ENCODE measurements at regions not wholly inside any gene's neighbourhood (a gene's known extent, or its start where the extent isn't known, plus 50 kb on each side); places are given as distances from the start of the nearest gene placed in this dataset.

DNA sequence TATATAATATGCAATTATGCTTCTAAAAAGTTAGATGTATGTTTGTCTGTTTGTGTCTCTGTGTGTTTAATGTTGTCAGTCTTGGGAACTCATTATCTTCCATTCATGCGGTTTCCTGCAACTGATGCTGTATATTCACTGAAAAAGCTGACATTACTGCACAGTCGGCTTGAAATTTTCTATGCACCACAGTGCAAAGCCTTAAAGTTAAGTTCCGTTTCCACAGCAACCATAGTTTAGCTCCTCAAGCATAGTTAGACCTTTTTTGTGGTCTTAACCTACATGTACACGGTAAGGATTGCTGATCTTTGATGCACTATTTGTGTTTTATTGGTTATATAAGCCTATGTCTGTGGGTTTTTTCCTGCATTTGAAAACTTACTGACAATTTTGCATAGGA, 309.4 kb downstream of the KCNC2 start:
- DNase-seq (ENCODE audit: low spot score) (no peak), FAIRE-seq (no peak)

DNA sequence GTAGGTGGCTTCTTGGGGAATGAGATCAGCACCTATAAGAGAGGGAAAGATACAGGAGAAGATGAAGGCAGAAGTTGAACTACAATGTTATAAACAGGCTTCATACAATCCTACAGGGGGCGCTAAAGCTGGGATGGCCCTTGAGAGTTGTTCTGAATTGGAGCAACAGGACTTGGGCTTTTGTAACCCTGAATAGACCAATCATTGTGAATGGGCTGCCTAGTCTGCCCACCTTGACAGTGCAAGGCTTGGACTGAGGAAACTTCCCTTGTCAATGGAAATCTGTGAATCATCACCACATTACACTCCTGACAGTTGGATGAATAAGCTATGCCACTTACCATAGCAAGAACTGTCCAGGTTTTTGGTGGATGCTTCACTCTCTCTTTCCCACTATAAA, 306.1 kb downstream of the KCNC2 start:
- DNase-seq (ENCODE audit: low spot score) = peak; percentile 26
- no peak for FAIRE-seq

DNA sequence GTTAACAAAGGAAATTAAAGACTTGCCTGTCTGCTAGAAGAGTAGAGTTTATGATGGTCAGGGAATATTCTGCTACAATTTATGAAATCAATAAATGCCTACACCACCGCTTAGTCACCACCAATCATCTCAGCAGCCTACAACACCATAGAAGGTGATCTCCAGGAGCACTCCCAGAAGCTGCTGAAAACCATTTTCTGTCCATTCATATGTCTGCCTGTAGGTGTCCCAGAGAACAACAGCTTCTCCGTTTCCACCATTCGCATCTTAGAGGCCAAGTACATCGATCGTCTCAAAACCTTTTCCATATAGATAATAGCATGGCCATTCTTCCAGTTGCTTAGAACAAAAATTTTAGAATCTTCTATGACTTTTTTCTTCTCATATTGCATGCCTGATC, 303.4 kb downstream of the KCNC2 start:
- no peak for DNase-seq (ENCODE audit: low spot score)

DNA sequence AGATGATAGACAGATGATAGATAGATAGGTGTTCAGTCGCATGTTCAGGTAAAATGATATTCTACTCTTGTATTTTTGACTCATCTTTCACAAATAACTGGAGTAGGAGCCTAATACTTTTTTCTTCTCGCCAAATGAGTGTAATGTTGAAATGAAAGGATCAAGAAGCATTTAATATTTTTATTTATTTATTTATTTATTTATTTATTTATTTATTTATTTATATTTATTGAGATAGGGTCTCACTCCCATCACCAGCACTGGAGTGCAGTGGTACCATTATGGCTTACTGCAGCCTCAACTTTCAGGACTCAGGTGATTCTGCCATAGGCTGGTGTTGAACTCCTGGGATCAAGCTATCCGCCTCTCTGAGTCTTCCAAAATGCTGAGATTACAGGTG, 298.8 kb downstream of the KCNC2 start:
- FAIRE-seq = no peak
- DNase-seq (ENCODE audit: low spot score) = no peak

More for the DNA sequence above, 303.4 kb downstream of the KCNC2 start:
- FAIRE-seq = no peak

DNA sequence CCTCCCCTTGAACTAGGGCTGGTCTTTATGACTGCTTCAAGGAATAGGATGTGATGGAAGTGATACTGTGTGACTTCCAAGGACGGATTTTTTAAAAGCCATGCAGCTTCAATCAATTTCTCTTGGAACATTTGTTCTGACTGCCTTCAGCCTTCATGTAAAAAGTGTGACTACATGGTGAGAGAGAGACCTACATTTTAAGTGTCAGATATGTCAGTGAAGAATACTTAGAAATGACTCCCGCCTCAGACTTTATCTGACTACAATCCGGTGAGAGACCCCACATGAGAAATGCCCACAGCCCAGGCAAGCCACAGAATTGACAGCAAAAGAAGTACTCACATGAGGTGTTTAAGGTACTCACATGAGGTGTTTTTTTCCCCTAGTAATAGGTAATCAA, 295.3 kb downstream of the KCNC2 start:
- FAIRE-seq (no peak), DNase-seq (ENCODE audit: low spot score) (no peak)

DNA sequence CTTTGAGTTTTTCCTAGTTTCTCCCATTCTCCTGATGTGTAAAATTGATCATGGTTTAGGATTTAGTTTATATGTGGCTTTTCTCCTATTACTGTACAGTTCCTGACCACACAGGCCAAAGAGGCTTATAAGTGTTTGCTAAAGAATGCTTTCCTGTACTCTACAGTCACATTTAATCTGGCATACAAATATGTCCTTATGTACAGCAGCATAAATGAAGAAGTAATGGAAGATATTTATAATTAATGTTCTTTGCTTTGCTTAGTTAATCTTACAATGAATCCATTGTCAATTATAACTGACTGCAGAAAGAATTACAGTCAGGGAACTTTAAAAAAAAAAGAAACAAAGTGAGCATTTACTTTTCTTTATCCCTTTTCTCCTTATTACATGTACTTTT, 293.9 kb downstream of the KCNC2 start:
- FAIRE-seq (no peak), DNase-seq (ENCODE audit: low spot score) (no peak)

DNA sequence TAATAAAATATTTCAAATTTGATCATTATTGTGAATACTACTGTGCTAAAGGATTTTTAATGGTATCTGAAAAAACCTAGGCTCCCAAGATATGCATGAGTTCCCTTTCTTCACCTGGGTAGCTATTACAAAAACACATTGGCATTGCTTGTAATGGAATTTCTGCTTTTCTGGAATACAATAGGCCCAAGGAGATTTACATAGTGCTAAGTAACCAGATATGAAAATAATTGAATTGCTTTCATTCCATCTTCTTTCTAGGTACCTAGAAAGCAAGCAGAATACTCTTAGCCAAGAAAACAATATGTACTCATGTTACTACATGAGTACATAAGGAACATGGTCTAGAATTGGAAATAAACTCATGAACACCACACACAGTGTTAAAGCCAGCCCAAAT, 291.9 kb downstream of the KCNC2 start:
- no peak for DNase-seq (ENCODE audit: low spot score)
- FAIRE-seq = no peak

DNA sequence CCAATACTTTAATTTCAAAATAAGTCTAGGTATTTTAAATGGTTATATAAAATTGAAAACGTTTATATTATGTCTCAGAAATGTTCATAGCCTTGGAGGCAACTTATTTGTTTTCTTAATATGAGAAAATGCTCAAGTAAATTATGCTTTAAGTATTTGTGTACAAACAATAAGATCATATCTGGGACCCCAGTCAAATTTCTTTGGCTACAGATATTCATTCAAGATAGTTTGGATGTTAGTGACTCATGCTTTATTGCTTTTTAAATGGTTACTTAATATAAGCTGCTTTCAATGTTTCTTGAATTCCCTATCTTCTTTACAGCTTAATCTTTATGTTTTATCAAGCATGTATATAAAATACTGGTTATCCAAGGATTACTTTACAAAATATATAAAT, 291.3 kb downstream of the KCNC2 start:
- FAIRE-seq (no peak), DNase-seq (ENCODE audit: low spot score) (no peak)

DNA sequence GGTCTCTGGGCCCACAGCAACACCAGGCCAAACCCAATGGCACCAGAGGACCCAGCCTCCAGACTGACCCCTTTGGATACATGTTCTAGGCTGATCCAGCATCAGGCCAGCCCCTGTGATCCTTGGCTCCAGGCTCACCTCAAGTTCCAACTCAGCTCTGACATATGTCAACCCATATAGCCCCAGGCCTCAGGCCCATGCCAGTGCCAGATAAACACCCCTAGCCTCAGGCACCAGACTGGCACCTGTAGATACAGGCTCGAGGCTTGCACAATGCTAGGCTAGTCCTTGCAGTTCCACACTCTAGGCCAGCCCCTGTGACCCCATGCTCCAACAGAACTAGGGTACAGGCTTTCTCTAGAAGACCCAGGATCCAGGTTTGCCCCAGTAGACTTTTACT, 287.5 kb downstream of the KCNC2 start:
- FAIRE-seq = no peak
- no peak for DNase-seq (ENCODE audit: low spot score)

DNA sequence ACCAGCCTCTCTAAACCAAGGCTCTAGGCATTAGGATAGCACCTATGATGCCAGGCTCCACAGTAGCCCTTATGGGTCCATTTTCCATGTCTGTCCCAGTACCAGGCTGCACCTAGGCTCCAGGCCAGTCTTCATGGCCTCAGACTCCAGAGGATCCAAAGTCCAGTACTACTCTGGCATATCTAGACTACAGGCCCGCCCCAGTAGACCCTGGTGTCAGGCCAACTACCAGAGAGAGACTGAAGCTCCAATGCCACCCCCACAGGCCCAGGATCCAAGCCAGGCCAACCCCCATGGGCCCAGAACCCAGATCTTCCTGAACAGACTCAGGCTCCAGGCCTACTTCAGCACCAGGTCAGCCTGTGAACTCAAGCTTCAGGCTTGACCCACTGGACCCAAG, 287.0 kb downstream of the KCNC2 start:
- no peak for FAIRE-seq
- DNase-seq (ENCODE audit: low spot score) = no peak

DNA sequence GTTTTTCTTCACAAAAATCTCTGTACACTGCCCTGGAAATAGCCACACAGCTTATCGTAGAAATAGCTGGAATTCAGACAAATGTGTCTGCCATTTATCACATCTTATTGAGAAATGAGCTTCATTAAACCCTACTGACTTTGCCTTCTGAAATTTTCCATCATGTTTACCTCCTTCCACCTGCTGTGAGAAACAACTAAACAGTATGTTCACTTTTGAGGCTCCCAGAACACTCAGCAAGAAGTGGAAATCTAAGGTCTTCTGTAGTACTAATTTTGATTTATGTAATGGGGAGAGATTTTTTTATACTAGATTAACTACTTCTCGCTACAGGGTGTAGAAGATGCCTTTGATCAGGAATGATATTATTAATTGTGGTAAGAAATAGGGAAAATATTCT, 268.0 kb downstream of the KCNC2 start:
- DNase-seq (ENCODE audit: low spot score) (no peak), FAIRE-seq (no peak)

DNA sequence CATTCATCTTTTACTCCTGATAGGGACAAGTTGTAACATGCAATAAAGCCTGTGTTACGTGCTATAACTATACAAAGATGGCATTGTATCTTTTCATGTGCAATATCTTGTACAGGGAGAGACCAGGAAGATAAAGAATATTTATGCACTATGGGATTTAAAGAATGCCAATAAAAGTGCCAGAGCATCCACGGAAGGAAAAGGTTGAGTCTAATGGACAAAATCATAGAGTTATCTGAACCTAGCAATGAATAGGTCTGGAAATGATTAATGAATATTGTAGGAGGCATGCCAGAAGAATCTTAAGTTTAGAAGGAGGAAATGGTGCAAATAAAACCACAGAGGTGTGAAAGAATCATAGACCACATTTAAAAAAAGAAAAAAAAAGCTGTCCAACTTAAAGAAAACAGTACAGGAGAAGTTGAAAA, 263.9 kb downstream of the KCNC2 start:
- DNase-seq (ENCODE audit: low spot score) (peak; percentile 70), FAIRE-seq (peak; percentile 97)

DNA sequence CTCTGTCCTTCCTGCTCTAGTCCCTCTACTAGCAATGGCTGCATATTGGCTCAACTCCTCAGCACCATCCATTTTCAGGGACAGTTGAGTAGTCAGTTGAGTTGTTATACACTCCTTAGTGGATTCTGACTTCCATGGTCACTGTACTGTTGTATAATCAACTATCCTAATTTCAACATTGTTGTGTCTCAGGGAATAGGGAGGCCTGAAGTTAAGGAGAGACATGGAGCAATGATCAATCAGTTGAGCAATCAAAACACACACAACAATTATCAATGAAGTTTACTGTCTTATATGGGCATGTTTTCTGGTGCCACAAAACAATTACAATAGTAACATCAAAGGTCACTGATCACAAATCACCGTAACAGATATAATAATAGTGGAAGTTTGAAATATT, 255.9 kb downstream of the KCNC2 start:
- FAIRE-seq (no peak), DNase-seq (ENCODE audit: low spot score) (no peak)

DNA sequence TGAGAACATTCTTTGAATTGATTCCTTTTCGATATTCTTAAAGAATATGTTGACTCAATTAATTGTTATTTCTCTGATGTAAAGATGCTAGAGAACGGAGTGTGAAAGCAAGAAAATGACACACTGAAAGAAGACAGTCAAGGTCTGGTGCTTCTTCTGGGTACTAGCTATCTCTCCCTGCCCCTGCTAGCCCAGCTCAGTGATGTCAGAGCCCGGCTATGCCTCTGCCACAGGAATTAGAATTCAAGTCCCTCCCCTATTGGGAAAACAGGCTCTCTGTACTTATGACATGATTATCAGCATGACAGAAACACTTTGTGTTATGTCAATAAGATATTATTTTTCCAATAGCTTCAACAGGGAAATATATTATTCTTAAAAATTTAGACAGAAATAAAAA, 252.4 kb downstream of the KCNC2 start:
- no peak for DNase-seq (ENCODE audit: low spot score)
- no peak for FAIRE-seq

DNA sequence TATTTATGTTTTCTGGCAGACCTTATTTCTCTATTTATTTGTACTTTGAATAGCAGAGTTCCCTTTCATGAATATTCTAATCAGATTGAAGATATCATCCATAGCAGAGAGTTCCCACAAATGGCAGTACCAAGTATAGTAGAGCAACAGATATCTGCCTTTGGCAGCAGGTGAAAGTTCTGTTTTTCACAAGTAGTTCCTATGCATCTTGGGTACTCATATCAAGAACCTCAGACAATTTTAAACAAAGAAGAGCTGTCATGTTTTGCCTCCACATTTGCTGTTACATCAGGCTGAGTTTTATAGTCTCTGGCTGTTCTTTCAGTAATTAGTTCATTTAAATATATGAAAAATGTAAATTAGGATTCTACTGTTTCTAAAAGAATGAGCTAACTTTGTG, 252.0 kb downstream of the KCNC2 start:
- FAIRE-seq = no peak
- no peak for DNase-seq (ENCODE audit: low spot score)

DNA sequence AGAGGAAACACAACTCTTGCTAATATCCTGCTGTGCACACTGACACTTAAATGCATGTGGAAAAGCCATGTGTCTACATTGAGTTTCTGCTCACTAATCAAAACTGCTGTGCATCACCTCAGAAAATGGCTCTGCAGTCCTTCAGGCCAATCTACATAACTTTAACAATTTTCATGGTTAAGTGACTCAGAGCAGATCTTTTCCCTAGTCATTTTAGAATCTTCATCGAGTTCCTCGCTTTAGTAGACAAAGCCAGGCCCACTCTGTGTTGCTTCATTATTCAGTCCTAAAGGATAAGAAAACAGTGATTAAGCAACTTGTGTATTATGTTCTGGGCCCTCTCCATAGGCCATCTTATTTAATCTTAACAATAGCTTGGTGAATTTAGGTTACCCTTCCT, 250.0 kb downstream of the KCNC2 start:
- no peak for FAIRE-seq
- DNase-seq (ENCODE audit: low spot score) = no peak

DNA sequence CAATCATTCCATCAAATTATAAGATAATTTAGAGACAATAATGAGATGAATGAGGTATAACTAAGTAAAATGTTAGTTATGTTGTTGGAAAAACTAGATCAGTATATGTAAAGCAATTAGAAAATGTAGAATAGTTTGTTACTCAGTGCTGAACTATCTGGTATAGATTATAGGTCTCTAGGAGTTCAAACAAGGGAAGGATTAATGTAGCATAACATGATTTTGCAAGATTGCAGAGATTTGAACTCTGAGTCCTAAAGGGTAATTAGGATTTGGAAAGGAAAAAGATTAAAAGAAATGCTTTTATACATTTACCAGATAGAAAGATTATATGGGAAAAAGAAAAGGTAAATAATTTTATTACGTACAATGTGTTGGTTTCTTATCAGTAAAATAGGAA, 246.3 kb downstream of the KCNC2 start:
- FAIRE-seq = no peak
- no peak for DNase-seq (ENCODE audit: low spot score)

DNA sequence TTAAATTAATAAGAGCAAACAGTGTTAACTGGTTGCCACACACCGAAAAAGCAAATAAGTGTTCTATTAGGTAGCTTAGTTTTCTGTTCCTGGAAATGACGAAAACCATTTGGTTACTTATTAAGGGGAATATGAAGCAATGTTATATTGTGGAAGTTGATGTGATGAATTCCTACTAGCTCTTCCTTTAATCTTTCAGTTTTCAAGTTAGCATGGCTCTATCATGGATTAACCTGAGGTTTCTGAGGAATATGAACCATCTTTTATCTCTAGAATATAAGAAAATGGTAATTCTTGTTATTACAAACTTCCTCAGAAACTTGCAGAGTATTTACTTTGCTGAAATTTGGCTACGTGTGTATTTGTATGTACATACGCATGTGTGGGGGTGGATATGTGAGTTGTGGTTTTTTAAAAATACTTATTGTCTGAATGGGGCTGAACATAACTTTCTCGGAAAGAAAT, 245.7 kb downstream of the KCNC2 start:
- peak; percentile 76 for FAIRE-seq
- peak; percentile 27 for DNase-seq (ENCODE audit: low spot score)

DNA sequence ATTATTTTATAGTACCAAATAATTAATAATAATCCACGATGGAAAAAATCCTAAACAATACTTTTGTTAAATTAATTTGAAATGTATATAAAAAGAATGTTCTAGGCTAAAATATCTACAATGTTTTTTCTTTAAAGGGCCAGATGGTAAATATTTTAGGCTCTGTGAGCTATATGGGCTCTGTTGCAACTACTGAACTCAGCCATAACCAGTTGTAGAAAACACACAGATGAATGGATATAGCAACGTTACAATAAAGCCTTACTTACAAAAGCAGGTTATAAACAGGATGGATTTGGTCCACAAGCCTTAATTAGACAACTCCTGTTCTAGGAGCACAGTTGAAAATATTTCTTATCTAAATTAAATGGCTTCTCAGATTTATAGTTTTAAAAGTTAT, 245.2 kb downstream of the KCNC2 start:
- no peak for FAIRE-seq

DNA sequence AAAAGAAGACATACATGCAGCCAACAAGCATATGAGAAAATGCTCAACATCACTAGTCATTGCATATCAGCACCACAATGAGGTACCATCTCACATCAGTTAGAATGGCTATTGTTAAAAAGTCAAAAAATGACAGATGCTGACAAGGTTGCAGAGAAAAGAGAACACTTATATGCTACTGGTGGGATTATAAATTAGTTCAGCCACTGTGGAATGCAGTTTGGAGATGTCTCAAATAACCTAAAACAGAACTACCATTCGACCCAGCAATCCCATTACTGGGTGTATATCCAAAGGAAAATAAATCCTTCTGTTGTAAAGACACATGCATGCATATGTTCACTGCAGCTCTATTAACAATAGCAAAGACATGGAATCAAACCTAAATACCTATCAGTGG, 238.4 kb downstream of the KCNC2 start:
- FAIRE-seq (no peak), DNase-seq (ENCODE audit: low spot score) (no peak)

More for the DNA sequence above, 245.2 kb downstream of the KCNC2 start:
- DNase-seq (ENCODE audit: low spot score) = no peak

DNA sequence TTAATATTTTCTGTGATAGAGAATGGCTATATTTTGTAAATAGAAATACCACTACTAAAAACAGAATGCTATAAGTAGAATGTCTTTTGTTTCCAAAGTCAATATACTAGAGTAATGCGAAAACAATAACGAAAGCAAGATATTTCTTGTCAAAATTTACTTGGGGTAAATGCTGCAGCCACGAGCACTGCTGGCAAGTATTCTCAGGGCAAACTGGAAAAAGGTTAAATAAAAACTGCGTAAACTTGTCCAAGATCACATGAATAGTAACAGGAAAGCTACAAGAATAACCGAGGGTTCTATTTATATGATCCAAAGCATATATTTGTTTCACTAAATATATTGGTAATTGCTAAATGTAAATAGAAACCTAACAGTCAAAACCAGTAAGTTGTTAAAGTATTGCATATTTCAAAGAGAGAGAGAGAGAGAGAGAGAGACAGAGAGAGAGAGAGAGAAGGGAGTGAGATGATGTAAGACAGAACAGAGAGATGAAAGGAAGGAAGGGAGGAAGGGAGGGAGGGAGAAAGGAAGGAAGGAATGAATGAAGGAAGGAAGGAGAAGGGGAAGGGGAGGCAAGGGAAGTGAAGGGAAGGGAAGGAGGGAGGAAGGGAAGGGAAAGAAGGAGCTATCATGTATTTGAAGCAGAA, 231.7 kb downstream of the KCNC2 start:
- DNase-seq (ENCODE audit: low spot score) (no peak), FAIRE-seq (no peak)

DNA sequence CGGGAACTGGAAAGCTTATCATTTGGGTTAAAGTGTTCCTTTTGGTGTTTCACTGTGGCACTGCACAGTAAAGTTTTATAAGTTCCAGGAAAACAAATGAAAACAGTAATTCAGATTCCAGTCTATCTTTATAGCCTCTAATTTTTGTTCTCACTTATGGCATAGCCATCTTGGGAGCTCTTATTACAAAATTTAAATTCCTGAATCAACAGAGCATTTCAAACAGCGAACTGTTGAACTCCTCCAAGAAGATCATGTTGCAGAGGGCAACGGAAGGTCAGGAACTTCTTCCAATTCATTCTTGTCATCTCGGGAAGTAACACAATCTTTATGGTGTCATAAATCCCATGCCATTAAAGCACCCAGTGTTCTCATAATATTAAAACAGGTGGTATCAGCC, 229.1 kb downstream of the KCNC2 start:
- DNase-seq (ENCODE audit: low spot score) = peak; percentile 47
- peak; percentile 85 for FAIRE-seq

DNA sequence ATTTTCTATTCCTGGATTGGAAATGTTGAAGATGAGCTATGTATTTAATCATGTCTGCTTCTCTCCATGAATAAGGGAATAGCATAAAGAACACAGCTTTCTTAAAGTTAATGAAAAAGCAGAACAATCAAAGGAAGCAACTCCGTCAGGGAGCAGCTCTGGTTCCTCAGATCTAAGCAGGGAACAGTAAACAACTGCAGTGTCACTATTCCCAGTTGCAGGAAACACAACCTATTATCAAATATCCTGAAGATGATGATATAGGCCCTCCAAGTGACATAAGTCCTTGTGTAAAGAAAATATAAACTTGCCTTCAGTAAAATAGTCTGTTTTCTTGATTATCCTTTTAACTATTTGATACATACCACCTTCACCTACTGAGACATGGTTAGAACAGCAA, 228.1 kb downstream of the KCNC2 start:
- no peak for FAIRE-seq
- no peak for DNase-seq (ENCODE audit: low spot score)

DNA sequence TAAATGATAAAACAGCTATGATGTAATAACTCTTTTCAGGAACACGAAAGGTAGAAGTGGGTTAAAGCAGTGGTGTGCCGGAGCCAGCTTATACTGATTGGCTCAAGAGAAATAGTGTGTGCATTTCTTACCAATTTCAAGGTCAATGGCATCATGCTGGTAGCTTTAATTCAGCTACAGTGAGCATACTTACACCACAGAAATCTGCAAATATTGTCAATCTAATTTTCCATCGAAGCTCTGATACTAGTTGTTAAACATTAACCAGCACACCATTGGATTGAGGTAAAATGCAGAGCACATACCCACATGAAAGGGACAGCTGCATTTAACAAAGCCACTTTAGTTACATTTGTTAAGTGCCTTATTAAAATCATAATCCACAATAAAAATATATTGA, 225.7 kb downstream of the KCNC2 start:
- no peak for FAIRE-seq

More for the DNA sequence above, 225.7 kb downstream of the KCNC2 start:
- no peak for DNase-seq (ENCODE audit: low spot score)
